ENCODE measurements at regions not wholly inside any gene's neighbourhood (a gene's known extent, or its start where the extent isn't known, plus 50 kb on each side); places are given as distances from the start of the nearest gene placed in this dataset.

DNA sequence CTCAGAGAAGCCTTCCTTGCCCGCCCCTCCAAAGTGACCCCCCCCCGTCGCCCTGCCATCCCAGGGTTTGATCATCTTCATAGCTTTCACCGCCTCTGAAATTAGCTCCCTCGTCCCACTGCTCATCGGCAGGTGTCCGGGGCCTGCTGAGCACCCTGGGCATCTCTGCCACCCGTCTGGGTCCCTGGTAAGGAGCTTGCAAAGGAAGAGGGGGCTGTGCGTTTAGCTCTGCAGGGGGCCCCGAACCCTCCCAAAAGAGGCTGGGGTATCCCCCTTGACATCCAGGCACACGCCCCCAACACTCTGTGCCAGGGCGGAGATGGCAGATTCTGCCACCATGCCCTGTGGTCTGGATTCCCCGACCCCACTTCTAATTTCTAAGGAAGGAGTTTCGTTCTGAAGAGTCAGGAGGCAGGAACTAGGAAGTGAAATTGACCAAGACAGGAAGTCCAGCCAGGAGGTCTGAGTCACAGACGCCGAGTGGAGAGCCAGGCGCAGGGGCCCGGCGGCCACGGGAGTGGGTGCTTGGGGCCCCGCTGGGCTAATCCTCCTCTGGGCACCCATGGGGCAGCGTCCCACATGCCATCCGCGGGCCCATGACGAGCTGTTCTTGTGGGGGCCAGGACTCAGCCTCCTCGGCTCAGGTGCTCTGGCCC, 95.7 kb downstream of the RFLNA start:
- TF ChIP-seq CTCF (IDR thresholded peaks at IDR 0.05; ENCODE audit: low read length), result no peak
- no peak for TF ChIP-seq EZH2 (optimal IDR thresholded peaks at IDR 0.05; ENCODE audit: low read depth, low read length)
